ENCODE measurements at regions not wholly inside any gene's neighbourhood (a gene's known extent, or its start where the extent isn't known, plus 50 kb on each side); places are given as distances from the start of the nearest gene placed in this dataset.

- Histone ChIP-seq H3K4me1 (ENCODE audit: insufficient read depth, low read length, severe bottlenecking) (no peaks in the 10 kb centered on the region), H3K27ac (ENCODE audit: low read depth, low read length, poor library complexity, severe bottlenecking) (no peak overlapping the region), H2AFZ (ENCODE audit: low read length) (no peak overlapping the region), H3K79me2 (ENCODE audit: insufficient read depth, low read length) (no peaks in the 10 kb centered on the region), H3K36me3 (ENCODE audit: insufficient read depth, low read length) (no peaks in the 10 kb centered on the region), H3K9me2 (ENCODE audit: low read depth, low read length) (no peaks in the 10 kb centered on the region), H3F3A (ENCODE audit: insufficient read depth, low read length) (no peaks in the 10 kb centered on the region), H3K4me2 (ENCODE audit: low read length) (no peak overlapping the region), H3K27me3 (ENCODE audit: insufficient read depth, low read length) (no peaks in the 10 kb centered on the region), H4K20me1 (ENCODE audit: insufficient read depth, low read length) (no peaks in the 10 kb centered on the region), H3K9me3 (ENCODE audit: low read length) (no peaks in the 10 kb centered on the region), H3K9ac (ENCODE audit: low read length) (no peak overlapping the region), H3K4me3 (ENCODE audit: low read depth, low read length, poor library complexity, severe bottlenecking) (no peak overlapping the region)
- no peak for TF ChIP-seq CTCF (IDR thresholded peaks at IDR 0.05; ENCODE audit: low read length)
Measured at GRCh38 chr5:2403296-2403695, 348.2 kb downstream of the IRX2 start.

- Histone ChIP-seq H3K9me3 (ENCODE audit: low read length) (no peaks in the 10 kb centered on the region), H3K4me3 (ENCODE audit: low read depth, low read length, poor library complexity, severe bottlenecking) (no peak overlapping the region), H3K9me2 (ENCODE audit: low read depth, low read length) (no peaks in the 10 kb centered on the region), H3K79me2 (ENCODE audit: insufficient read depth, low read length) (no peaks in the 10 kb centered on the region), H3K4me1 (ENCODE audit: insufficient read depth, low read length, severe bottlenecking) (no peaks in the 10 kb centered on the region), H4K20me1 (ENCODE audit: insufficient read depth, low read length) (no peaks in the 10 kb centered on the region), H3K9ac (ENCODE audit: low read length) (no peak overlapping the region), H3F3A (ENCODE audit: insufficient read depth, low read length) (no peaks in the 10 kb centered on the region), H3K4me2 (ENCODE audit: low read length) (no peak overlapping the region), H3K36me3 (ENCODE audit: insufficient read depth, low read length) (no peaks in the 10 kb centered on the region), H2AFZ (ENCODE audit: low read length) (no peak overlapping the region), H3K27me3 (ENCODE audit: insufficient read depth, low read length) (no peaks in the 10 kb centered on the region), H3K27ac (ENCODE audit: low read depth, low read length, poor library complexity, severe bottlenecking) (no peak overlapping the region)
- TF ChIP-seq EZH2 (IDR thresholded peaks at IDR 0.05; ENCODE audit: borderline replicate concordance, low read length) (no peak), CTCF (IDR thresholded peaks at IDR 0.05; ENCODE audit: low read length) (no peak)
Measured at GRCh38 chr5:2399804-2400203, 351.7 kb downstream of the IRX2 start.

- no peak overlapping the region for H3K9ac ChIP-seq (ENCODE audit: low read length)
- no peak for TF ChIP-seq EZH2 (IDR thresholded peaks at IDR 0.05; ENCODE audit: borderline replicate concordance, low read length)
- TF ChIP-seq CTCF (IDR thresholded peaks at IDR 0.05; ENCODE audit: low read length) = no peak
- H3K9me2 ChIP-seq (ENCODE audit: low read depth, low read length) = no peaks in the 10 kb centered on the region
- no peaks in the 10 kb centered on the region for H3K27me3 ChIP-seq (ENCODE audit: insufficient read depth, low read length)
- no peaks in the 10 kb centered on the region for H4K20me1 ChIP-seq (ENCODE audit: insufficient read depth, low read length)
- H3K4me3 ChIP-seq (ENCODE audit: low read depth, low read length, poor library complexity, severe bottlenecking) = no peak overlapping the region
- H3K79me2 ChIP-seq (ENCODE audit: insufficient read depth, low read length) = no peaks in the 10 kb centered on the region
- H3F3A ChIP-seq (ENCODE audit: insufficient read depth, low read length) = no peaks in the 10 kb centered on the region
- H3K4me1 ChIP-seq (ENCODE audit: insufficient read depth, low read length, severe bottlenecking) = no peaks in the 10 kb centered on the region
- H3K4me2 ChIP-seq (ENCODE audit: low read length) = no peak overlapping the region
- H2AFZ ChIP-seq (ENCODE audit: low read length) = no peak overlapping the region
- H3K9me3 ChIP-seq (ENCODE audit: low read length) = no peaks in the 10 kb centered on the region
- no peaks in the 10 kb centered on the region for H3K36me3 ChIP-seq (ENCODE audit: insufficient read depth, low read length)
- no peak overlapping the region for H3K27ac ChIP-seq (ENCODE audit: low read depth, low read length, poor library complexity, severe bottlenecking)
Measured at GRCh38 chr5:2399096-2399495, 352.4 kb downstream of the IRX2 start.

Measured in OCI-LY1 (cell line).